Neuron (in vitro differentiated cells): ENCODE measurements at regions not wholly inside any gene's neighbourhood (a gene's known extent, or its start where the extent isn't known, plus 50 kb on each side); places are given as distances from the start of the nearest gene placed in this dataset.

Experiments used
- H2AFZ ChIP-seq: one replicate; pipeline ENCODE4 v1.6.1; 2013; ENCODE audit warnings: low read depth, mild to moderate bottlenecking, inconsistent platforms, low read length, moderate library complexity
- H3K27me3 ChIP-seq: one replicate; pipeline ENCODE4 v1.6.1; 2013; ENCODE audit warnings: low read length; ENCODE audit not compliant: insufficient read depth
- H3K36me3 ChIP-seq: one replicate; pipeline ENCODE4 v1.6.1; 2013; ENCODE audit warnings: low read length; ENCODE audit not compliant: insufficient read depth
- H3K4me1 ChIP-seq: one replicate; pipeline ENCODE4 v1.6.1; 2013; ENCODE audit warnings: low read length; ENCODE audit not compliant: insufficient read depth
- H3K4me3 ChIP-seq: 2 replicates; pipeline ENCODE4 v1.5.1; 2013; ENCODE audit warnings: mild to moderate bottlenecking, low read length, moderate library complexity
- H3K9me3 ChIP-seq: one replicate; pipeline ENCODE4 v1.6.1; 2013; ENCODE audit warnings: low read length

DNA sequence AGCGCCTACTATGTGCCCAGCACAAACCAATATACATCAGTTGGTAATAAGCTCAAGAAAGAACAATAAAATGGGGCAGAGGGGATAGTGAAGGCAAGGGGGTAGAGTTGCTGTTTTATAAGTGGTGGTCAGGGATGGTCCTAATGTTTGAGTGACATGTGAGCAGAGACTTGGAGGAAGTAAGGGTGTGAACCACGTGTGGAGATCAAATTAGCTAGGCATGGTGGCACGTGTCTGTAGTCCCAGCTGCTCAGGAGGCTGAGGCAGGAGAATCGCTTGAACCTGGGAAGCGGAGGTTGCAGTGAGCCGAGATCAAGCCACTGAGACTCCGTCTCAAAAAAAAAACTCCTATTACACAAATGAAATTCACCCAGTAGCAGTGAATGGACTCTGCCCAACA is 56.5 kb downstream of the IRX6 start:
- H3K36me3 ChIP-seq = no peaks in the 10 kb centered on the region
- H3K9me3 ChIP-seq = no peaks in the 10 kb centered on the region
- no peak overlapping the region for H2AFZ ChIP-seq
- H3K4me1 ChIP-seq = peaks cover 9% of the 10 kb centered on the region
- no peaks in the 10 kb centered on the region for H3K27me3 ChIP-seq
- no peak overlapping the region for H3K4me3 ChIP-seq

DNA sequence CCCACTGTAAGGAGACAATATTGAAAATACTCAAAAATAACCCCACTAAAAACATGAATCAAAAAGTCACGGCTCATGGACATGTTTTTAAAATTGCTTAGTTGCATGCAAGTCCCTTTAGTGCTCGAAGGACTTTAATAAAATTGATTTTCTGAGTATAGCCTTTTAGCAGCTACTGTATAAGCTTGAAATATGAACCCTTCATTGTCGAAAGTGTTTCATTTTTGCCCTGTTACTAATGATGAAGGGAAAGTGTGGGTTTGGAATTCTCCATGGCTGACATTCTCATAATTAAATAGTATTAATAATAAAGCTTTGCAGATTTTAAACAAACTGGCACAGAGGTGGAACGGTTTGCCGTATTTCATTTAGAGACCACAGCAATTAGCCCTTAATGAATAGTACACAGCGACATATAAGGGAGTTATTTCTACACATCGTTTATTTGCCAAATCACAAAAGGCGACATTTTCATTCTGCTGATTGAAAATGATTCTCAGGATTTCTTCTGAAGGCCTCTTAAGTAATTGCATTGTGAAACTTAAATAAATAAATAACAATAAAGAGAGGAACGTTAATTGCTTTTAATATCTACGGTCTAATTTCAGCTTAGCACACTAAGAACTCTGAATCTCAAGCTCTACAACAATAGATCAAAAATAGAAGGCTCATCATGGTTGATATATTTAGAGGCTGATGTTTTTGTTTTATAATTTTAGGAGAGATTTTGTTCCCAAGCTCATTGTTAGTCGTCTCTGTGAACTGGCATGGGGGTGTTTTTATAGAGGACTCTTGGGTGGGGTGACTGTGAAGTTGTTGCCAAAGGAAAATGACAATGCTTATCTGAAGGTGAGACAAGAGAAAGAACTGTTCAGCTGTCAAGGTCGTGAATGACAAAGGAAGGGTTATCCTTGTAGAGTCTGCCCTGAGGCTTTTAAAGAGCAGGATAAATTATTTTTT is 60.6 kb downstream of the IRX6 start:
- no peak overlapping the region for H3K4me3 ChIP-seq

DNA sequence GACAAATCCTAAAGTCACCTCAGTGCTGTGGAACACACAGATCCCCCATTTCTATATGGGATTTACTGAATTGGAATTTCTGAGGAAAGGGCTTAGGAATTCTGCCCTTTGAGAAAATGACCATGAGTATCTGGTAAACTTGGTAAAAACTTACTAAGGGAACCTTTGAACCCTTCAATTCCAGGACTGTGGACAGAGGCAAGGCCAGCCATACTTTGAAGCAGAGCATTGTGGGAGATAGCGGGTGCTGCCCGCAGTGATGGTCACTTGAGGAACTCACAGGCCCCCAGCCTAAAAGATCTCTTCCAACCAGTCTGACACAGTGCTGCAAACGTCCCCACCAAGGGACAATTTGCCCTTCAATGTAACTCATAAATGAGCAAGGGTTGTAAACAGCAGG is 61.4 kb downstream of the IRX6 start:
- H3K4me3 ChIP-seq = no peak overlapping the region
- H3K4me1 ChIP-seq = peaks cover 31% of the 10 kb centered on the region
- H3K9me3 ChIP-seq = no peaks in the 10 kb centered on the region

More for the DNA sequence above, 60.6 kb downstream of the IRX6 start:
- H3K27me3 ChIP-seq = no peaks in the 10 kb centered on the region
- H3K9me3 ChIP-seq = no peaks in the 10 kb centered on the region
- no peak overlapping the region for H2AFZ ChIP-seq
- no peaks in the 10 kb centered on the region for H3K36me3 ChIP-seq
- H3K4me1 ChIP-seq = peaks cover 24% of the 10 kb centered on the region

DNA sequence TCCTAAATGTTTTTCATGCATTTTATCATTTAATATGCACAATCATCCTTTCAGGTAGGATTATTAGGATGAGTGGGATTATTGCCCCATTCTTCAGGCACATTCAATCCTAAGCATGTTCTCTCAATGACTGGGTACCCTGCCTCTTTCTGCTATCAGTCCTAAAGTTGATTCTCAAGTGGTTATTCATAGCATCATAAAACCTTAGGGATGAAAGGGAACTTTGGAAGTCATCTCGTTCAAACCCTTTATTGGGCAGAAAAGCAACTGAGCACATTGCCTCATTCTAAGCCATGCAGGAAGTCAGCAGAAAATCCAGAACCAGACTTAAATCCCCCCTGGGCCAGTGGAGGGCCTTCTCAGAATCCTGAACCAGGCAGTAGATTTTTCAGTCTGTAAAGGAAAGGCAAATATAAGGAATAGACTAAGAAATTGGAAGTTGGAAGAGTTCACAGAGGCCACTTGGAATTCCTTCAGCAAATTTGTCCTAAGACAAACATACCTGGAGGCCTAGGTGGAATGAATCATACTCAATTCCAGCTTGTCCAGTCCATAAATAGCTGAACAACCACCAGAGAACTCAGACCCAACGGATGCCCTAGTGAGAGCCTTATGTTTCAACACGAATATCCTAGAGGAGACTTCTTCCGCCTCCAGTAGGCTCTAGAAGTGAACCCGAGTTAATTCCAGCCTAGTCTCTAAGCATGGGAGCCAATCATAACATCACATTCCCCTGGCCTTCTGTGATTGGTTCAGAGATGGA is 62.7 kb downstream of the IRX6 start:
- H2AFZ ChIP-seq = no peak overlapping the region
- no peak overlapping the region for H3K4me3 ChIP-seq
- H3K36me3 ChIP-seq = no peaks in the 10 kb centered on the region
- H3K4me1 ChIP-seq = peaks cover 39% of the 10 kb centered on the region
- no peaks in the 10 kb centered on the region for H3K27me3 ChIP-seq
- H3K9me3 ChIP-seq = no peaks in the 10 kb centered on the region

More for the DNA sequence above, 61.4 kb downstream of the IRX6 start:
- H2AFZ ChIP-seq = no peak overlapping the region
- H3K36me3 ChIP-seq = no peaks in the 10 kb centered on the region
- H3K27me3 ChIP-seq = no peaks in the 10 kb centered on the region

DNA sequence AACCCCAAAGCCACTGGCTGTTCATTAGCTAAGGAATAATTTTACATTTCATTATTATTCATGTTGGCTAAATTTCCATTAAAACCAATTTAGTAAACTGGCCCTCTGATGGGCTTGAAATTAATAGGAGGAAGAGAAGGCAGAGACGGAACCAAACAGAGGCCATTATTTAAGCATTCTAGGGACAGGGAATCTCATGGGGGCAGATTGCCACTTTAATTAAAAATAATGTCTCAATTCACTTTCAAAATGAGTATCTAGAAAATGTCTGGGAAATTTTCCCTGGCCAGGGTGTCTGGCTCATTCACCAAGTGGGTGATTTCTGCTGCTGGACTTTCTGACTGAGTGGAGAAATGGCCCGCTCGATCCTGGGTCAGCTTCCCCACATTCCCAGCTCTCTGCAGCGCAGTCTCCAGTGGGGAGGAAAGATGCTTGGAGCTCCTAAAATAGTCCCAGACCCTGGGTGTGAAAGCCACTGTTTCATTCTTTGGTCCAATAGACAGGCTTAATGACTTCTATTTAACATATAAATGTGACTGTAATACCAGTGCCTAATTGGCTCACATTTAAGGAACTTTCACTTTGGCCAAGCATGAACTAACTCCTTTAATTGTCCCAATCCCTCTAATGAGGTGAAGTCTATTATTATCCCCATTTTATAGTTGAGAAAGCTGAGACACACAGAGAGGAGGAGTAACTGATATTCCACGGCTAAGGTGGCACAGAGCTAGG is 64.3 kb downstream of the IRX6 start:
- no peaks in the 10 kb centered on the region for H3K27me3 ChIP-seq
- H3K4me3 ChIP-seq = no peak overlapping the region
- H3K4me1 ChIP-seq = peaks cover 50% of the 10 kb centered on the region
- H2AFZ ChIP-seq = no peak overlapping the region
- no peaks in the 10 kb centered on the region for H3K36me3 ChIP-seq
- H3K9me3 ChIP-seq = no peaks in the 10 kb centered on the region

DNA sequence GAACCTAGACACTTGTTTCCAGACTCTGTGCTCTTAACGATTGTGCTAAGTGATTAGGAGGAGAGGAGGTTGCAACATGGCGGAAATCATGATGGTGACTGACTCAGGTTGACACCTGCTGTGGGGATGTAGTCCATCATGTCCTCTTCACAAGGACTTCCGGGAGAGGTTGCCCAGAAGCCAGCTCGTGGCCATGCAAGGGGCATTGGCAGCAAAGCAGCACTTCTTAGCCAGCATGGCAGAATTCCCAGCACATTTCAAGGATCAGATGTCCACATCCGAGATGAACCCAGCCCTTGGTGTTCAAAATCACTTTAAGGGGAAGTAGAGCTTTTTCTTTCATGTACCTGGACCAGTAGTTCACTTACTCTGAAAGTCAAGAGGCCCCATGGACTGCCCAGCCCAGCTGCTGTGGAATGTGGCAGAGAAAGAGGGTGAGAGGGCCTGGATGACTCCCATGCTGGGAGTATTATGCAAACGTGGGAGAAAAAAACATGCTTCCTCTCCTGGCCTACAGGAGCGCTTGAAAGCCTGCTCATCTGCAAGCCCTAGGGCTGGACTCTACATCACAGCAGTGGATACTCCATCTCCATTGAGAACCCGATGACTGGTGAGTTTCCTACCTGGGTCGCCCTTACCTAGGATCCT is 65.5 kb downstream of the IRX6 start:
- Histone ChIP-seq H3K4me3 (no peak overlapping the region), H3K4me1 (peaks cover 54% of the 10 kb centered on the region), H3K27me3 (no peaks in the 10 kb centered on the region), H2AFZ (no peak overlapping the region), H3K36me3 (no peaks in the 10 kb centered on the region), H3K9me3 (no peaks in the 10 kb centered on the region)

DNA sequence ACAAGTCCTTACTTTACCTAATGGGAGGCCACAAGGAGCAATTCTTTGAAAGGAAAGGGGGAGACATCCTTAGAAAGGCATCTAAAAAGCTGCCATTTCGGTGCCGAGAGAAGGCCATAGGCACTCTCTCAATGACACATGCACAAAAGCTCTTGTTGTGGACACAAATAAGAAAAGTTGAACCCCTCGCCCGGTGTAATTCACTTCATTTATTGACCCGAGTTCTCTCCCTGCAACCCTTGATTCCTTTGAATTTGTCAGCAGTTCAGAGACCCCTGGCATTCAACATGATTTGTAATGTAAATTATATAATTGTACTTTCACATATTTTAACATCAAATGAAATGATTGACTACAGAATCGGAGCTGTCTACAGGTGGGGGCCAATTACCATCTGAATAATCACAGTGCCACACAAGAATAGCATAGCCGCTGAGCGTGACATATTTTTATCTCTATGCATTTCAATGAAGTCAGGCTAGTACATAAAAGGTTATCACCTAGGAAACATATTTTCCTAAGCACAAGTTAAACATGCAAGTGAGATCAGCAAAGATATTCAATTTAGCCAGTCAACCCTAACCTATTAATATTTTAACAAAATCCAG is 66.7 kb downstream of the IRX6 start:
- no peaks in the 10 kb centered on the region for H3K27me3 ChIP-seq
- no peak overlapping the region for H2AFZ ChIP-seq
- no peak overlapping the region for H3K4me3 ChIP-seq
- H3K4me1 ChIP-seq = peaks cover 51% of the 10 kb centered on the region
- H3K9me3 ChIP-seq = no peaks in the 10 kb centered on the region
- H3K36me3 ChIP-seq = no peaks in the 10 kb centered on the region

DNA sequence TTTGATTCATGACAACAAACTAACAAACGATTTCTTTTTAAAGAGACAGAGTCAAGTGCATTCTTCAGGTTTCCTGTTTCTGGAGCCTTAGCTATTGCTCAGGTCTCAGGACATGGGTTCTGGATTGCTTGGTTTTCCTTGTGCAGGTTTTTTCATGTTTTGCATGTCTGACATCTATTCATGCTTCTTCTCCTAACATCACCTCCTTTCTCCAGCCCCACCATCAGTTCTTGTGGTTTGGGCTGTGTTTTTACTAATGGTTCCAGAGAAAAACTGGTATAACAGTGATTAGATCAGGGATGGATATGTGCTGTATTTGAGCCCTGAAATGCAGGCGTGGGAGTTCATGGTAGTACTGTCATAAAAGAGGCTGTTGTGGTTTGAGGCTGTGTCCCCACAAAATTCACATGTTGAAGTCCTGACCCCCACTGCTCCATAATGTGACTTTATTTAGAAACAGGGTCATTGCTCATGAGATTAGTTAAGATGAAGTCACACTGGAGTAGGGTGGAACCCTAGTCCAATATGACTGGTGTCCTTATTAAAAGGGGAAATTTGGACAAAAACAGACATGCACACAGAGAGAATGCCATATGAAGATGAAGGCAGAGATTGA is 67.9 kb downstream of the IRX6 start:
- Histone ChIP-seq H3K27me3 (no peaks in the 10 kb centered on the region), H3K9me3 (no peaks in the 10 kb centered on the region), H3K4me1 (peaks cover 51% of the 10 kb centered on the region), H3K4me3 (no peak overlapping the region), H3K36me3 (no peaks in the 10 kb centered on the region), H2AFZ (no peak overlapping the region)

DNA sequence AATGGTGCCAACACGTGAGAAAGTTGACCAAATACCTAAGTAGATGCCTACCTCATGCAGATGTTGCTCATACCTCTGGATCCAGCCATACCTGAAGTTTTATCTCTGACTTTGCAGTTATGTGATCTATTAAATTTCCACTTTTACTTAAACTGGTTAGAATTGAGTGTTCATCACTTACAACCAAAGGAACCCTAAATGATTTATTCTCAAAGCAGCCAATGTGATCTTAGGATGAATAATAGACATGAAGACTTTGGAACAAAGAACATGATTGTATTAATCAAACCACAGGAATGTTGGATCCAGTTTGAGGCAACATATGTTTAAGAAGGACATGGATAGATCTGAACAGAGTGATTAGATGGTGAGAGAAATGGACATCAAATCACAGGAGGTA is 68.7 kb downstream of the IRX6 start:
- no peaks in the 10 kb centered on the region for H3K27me3 ChIP-seq
- no peak overlapping the region for H3K4me3 ChIP-seq
- peaks cover 48% of the 10 kb centered on the region for H3K4me1 ChIP-seq
- no peaks in the 10 kb centered on the region for H3K9me3 ChIP-seq
- no peak overlapping the region for H2AFZ ChIP-seq
- H3K36me3 ChIP-seq = no peaks in the 10 kb centered on the region

DNA sequence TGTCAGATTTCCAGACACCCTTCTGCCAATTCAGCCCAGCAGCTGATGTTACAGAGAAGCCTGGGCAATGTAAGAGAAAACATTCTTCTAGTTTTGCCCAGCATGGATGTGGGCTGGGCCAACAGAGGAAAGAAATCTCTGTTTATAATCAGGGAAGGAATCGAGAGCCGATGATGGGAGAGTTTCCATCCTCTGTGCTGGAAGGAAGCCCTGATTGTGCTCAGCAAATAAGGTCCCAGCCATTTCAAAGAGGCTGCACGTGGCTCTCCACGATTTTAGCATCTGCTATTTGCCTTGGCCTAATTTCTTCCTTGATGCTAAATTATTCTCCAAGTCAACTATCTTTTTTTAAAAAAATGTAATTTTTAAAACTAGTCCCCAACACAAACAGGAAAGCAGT is 70.0 kb downstream of the IRX6 start:
- Histone ChIP-seq H3K4me3 (no peak overlapping the region), H3K9me3 (no peaks in the 10 kb centered on the region), H2AFZ (no peak overlapping the region), H3K36me3 (no peaks in the 10 kb centered on the region), H3K27me3 (no peaks in the 10 kb centered on the region), H3K4me1 (peaks cover 46% of the 10 kb centered on the region)

DNA sequence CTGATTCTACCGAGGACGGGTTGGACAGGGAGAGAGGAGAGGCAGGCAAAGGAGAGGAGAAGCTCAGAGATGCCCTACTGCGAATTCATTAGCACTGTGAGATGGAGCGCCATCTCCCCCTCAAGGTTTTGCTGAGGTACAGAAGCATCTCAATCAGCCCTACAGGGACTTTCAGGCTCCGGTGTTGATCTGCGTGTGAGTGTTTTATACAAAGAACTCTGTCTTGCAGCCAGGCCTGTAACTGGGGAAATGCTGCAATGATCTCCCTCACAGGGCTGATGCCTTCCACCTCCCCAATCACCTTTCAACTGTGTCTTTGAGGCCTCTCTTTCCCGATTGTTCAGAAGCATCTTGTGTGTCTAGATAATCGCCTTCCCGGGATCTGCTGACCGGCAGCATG is 74.8 kb downstream of the IRX6 start:
- peaks cover 24% of the 10 kb centered on the region for H3K4me1 ChIP-seq
- H3K4me3 ChIP-seq = no peak overlapping the region
- H3K27me3 ChIP-seq = no peaks in the 10 kb centered on the region
- H3K36me3 ChIP-seq = no peaks in the 10 kb centered on the region
- H3K9me3 ChIP-seq = no peaks in the 10 kb centered on the region
- peak overlapping the region; percentile 56 for H2AFZ ChIP-seq

DNA sequence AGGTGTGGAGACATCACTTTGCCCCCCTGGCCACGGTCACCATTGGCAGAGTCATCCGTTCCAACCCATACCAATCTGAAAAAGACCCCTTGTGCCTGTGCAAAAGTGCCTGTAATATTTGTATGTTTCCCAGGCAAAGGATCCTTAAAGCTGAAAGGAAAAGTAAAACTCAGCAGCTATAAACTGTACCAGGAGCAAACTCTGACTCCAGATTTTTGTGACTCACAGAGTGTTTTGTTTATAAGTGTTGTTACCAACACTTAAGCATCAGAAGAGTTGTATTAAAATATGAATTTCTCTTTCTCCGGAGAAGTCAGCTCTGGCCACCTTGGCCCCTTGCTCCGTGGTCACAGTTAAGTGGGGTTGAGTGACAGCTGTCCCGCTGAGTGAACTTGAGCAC is 75.9 kb downstream of the IRX6 start:
- H3K4me1 ChIP-seq = peaks cover 21% of the 10 kb centered on the region
- H3K27me3 ChIP-seq = no peaks in the 10 kb centered on the region
- H2AFZ ChIP-seq = no peak overlapping the region
- H3K4me3 ChIP-seq = no peak overlapping the region
- H3K9me3 ChIP-seq = no peaks in the 10 kb centered on the region
- no peaks in the 10 kb centered on the region for H3K36me3 ChIP-seq
